Vagina (tissue), 2 donors: ENCODE measurements at regions not wholly inside any gene's neighbourhood (a gene's known extent, or its start where the extent isn't known, plus 50 kb on each side); places are given as distances from the start of the nearest gene placed in this dataset.

ENCODE experiments used
- DNase-seq, 2 donors: peaks; one replicate each; pipeline ENCODE4 v3.0.0-alpha.2; 2017; ENCODE audit errors: extremely low spot score in 2 of 2
- H3K27ac ChIP-seq: fragments of 200-600 bp; sonication (generic); one replicate; pipeline ENCODE4 v1.5.1; 2019
- H3K27me3 ChIP-seq: fragments of 200-600 bp; sonication (generic); one replicate; pipeline ENCODE4 v1.5.1; 2019
- H3K36me3 ChIP-seq, 2 donors: fragments of 200-600 bp; sonication (generic); one replicate each; pipeline ENCODE4 v1.5.1; 2017 to 2019
- H3K4me1 ChIP-seq: fragments of 200-600 bp; sonication (generic); one replicate; pipeline ENCODE4 v1.5.1; 2019
- H3K4me3 ChIP-seq, 2 donors: fragments of 200-600 bp; sonication (generic); 1 replicate in 1 of 2; 2 replicates in 1 of 2; pipeline ENCODE4 v1.5.1; 2016 to 2019
- H3K9me3 ChIP-seq: fragments of 200-600 bp; sonication (generic); one replicate; pipeline ENCODE4 v1.5.1; 2019
- CTCF ChIP-seq, 3 experiments: fragments of 450-650 bp in 2 of 3; fragments of 200-600 bp in 1 of 3; sonication (generic) in 1 of 3; IDR thresholded peaks; one replicate each; pipeline ENCODE4 v1.5.1; 2017 to 2019; ENCODE audit warnings: antibody characterized with exemption in 3 of 3, mild to moderate bottlenecking in 2 of 3, moderate library complexity in 2 of 3
- POLR2A ChIP-seq, 2 donors: fragments of 450-650 bp; IDR thresholded peaks; one replicate each; pipeline ENCODE4 v1.6.1; 2017; ENCODE audit warnings: antibody characterized with exemption in 2 of 2, mild to moderate bottlenecking in 2 of 2, moderate library complexity in 2 of 2
- POLR2AphosphoS5 ChIP-seq, 2 donors: sonication (generic); formaldehyde crosslinking; IDR thresholded peaks; one replicate each; pipeline ENCODE4 v1.9.0; 2017; ENCODE audit warnings: antibody characterized with exemption in 2 of 2, mild to moderate bottlenecking in 2 of 2, low read depth in 1 of 2; ENCODE audit not compliant: insufficient read depth in 1 of 2
- intact Hi-C: fragments of 100-400 bp; cut with DNase I; formaldehyde crosslinking; loops from one replicate; pipeline ENCODE4 v1.15.1; 2023

DNA sequence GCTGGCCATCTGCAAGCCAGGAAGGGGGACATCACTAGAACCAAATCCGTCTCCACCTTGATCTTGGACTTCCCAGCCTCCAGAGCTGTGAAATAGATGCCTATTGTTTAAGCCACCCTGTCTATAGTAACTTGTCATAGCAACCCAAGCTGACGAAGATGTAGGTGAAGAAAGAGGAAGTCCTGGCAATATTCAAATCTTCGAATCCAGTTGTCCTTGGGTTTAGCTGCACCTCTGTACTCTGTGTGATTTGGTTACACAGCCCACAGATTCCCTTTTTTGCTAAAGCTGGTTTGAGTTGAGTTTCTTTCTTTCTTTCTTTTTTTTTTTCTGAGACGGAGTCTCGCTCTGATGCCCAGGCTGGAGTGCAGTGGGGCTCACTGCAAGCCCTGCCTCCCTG is 68.0 kb upstream of the XCR1 start:
- intact Hi-C loops = no loop called here
- Histone ChIP-seq H3K4me1 (peaks cover 23% of the 10 kb centered on the region), H3K36me3 (no peaks in the 10 kb centered on the region), H3K4me3 (no peak overlapping the region), H3K27ac (no peak overlapping the region), H3K9me3 (no peaks in the 10 kb centered on the region), H3K27me3 (no peaks in the 10 kb centered on the region)
- TF ChIP-seq POLR2AphosphoS5 (IDR thresholded peaks at IDR 0.05; ENCODE audit: insufficient read depth in 1 of 2, low read depth in 1 of 2) = no peak
- no peak for TF ChIP-seq CTCF (IDR thresholded peaks at IDR 0.05)
- TF ChIP-seq POLR2A (IDR thresholded peaks at IDR 0.05) = no peak
- DNase-seq = no peak

GRCh38 chr3:46094506-46094905 is 67.2 kb upstream of the XCR1 start:
- Histone ChIP-seq H3K4me3 (no peak overlapping the region), H3K4me1 (peaks cover 26% of the 10 kb centered on the region), H3K9me3 (no peaks in the 10 kb centered on the region), H3K36me3 (no peaks in the 10 kb centered on the region), H3K27ac (no peak overlapping the region), H3K27me3 (no peaks in the 10 kb centered on the region)
- intact Hi-C loops = no loop called here
- TF ChIP-seq CTCF (IDR thresholded peaks at IDR 0.05) (no peak), POLR2AphosphoS5 (IDR thresholded peaks at IDR 0.05; ENCODE audit: insufficient read depth in 1 of 2, low read depth in 1 of 2) (no peak), POLR2A (IDR thresholded peaks at IDR 0.05) (no peak)
- no peak for DNase-seq

DNA sequence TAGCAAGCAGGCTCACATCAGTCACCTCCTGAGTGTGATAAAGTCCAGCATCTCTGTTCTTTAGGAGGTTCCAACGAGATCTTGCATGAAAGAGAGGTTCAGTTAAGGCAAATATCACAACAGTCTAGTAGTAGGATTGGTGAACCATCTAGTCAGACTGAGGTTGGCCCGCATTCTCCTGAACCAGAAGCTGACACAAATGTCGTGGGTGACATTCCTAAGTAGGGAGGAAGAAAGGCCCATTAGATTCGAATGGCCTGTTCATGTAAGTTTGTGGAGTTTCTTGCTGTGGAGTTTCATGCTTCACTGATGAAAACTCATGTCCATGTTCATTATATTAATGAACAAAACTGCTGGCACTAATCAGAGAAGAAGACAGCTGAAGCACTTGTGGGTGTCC is 66.7 kb upstream of the XCR1 start:
- H3K4me3 ChIP-seq = no peak overlapping the region
- H3K27me3 ChIP-seq = no peaks in the 10 kb centered on the region
- H3K9me3 ChIP-seq = no peaks in the 10 kb centered on the region
- intact Hi-C loops = no loop called here
- peaks cover 30% of the 10 kb centered on the region for H3K4me1 ChIP-seq
- no peak for DNase-seq
- H3K27ac ChIP-seq = no peak overlapping the region
- TF ChIP-seq POLR2A (IDR thresholded peaks at IDR 0.05) = no peak
- no peak for TF ChIP-seq CTCF (IDR thresholded peaks at IDR 0.05)
- no peak for TF ChIP-seq POLR2AphosphoS5 (IDR thresholded peaks at IDR 0.05; ENCODE audit: insufficient read depth in 1 of 2, low read depth in 1 of 2)
- no peaks in the 10 kb centered on the region for H3K36me3 ChIP-seq

DNA sequence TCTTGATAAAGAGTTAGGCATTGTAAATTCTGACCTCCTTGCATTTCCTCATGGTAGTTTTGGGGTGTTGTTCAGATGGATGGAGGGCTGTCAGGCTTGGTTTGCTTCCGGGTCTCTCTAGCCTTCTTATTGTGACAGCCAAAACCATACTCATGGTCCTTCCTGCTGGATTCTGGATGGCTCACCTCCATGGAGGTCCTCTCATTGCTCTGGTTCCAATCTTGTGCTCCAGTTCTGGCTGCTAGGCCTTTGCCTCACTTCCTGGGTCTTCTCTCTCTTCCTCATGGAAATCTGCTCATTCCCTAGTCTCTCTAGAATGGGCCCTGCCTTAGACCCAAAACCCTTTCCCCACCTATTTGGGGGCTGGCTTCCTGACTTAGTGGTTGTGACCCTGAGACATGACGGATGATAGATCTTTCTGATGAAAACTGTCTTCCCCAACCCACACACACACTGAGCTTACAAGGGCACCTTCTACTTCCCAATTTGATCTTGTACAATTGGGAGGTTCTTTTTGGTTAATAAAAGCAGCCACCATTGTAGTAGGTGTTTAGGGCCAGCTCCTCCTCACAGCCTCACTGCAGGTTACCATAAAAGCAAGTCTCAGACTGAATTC is 66.2 kb upstream of the XCR1 start:
- Histone ChIP-seq H3K4me1 (peaks cover 26% of the 10 kb centered on the region), H3K4me3 (no peak overlapping the region), H3K36me3 (no peaks in the 10 kb centered on the region), H3K9me3 (no peaks in the 10 kb centered on the region), H3K27ac (no peak overlapping the region), H3K27me3 (no peaks in the 10 kb centered on the region)
- TF ChIP-seq CTCF (IDR thresholded peaks at IDR 0.05) = no peak
- no peak for TF ChIP-seq POLR2A (IDR thresholded peaks at IDR 0.05)
- no peak for TF ChIP-seq POLR2AphosphoS5 (IDR thresholded peaks at IDR 0.05; ENCODE audit: insufficient read depth in 1 of 2, low read depth in 1 of 2)
- intact Hi-C loops = no loop called here
- no peak for DNase-seq

- H3K9me3 ChIP-seq = no peaks in the 10 kb centered on the region
- DNase-seq = no peak
- H3K27me3 ChIP-seq = no peaks in the 10 kb centered on the region
- no peak overlapping the region for H3K4me3 ChIP-seq
- intact Hi-C loops = no loop called here
- no peaks in the 10 kb centered on the region for H3K36me3 ChIP-seq
- H3K27ac ChIP-seq = no peak overlapping the region
- H3K4me1 ChIP-seq = peaks cover 20% of the 10 kb centered on the region
- TF ChIP-seq CTCF (IDR thresholded peaks at IDR 0.05) (no peak), POLR2AphosphoS5 (IDR thresholded peaks at IDR 0.05; ENCODE audit: insufficient read depth in 1 of 2, low read depth in 1 of 2) (no peak), POLR2A (IDR thresholded peaks at IDR 0.05) (no peak)
Measured at GRCh38 chr3:46092702-46093080, 65.4 kb upstream of the XCR1 start.
